CD4-positive, CD25-positive, alpha-beta regulatory T cell (primary cell): ENCODE measurements at regions not wholly inside any gene's neighbourhood (a gene's known extent, or its start where the extent isn't known, plus 50 kb on each side); places are given as distances from the start of the nearest gene placed in this dataset.
"Not testable (repeated sequence)": the region's sequence is repeated elsewhere in the genome, so short reads cannot be mapped to it uniquely, and the experiment has no call there.

ENCODE experiments used
- ATAC-seq, 2 donors: fragments of 150-1000 bp; cut with Tn5 transposase; one replicate each; pipeline ENCODE4 v1.10.0; 2021; ENCODE audit warnings: low read depth in 2 of 2, moderate number of reproducible peaks in 2 of 2, moderate library complexity in 1 of 2
- DNase-seq, 3 donors: peaks; one replicate each; pipeline versions ENCODE4 v3.0.0 to v3.0.0-alpha.2; 2012 to 2022; ENCODE audit warnings: mixed read lengths in 1 of 3
- H3K27ac ChIP-seq: one replicate; pipeline ENCODE4 v1.7.0; 2013; ENCODE audit warnings: mild to moderate bottlenecking, low read length; ENCODE audit not compliant: insufficient read depth, poor library complexity, severe bottlenecking
- H3K27me3 ChIP-seq: one replicate; pipeline ENCODE4 v1.7.0; 2013; ENCODE audit warnings: low read length; ENCODE audit not compliant: control insufficient read depth, insufficient read depth
- H3K36me3 ChIP-seq: one replicate; pipeline ENCODE4 v1.7.0; 2013; ENCODE audit warnings: mild to moderate bottlenecking, low read length, moderate library complexity; ENCODE audit not compliant: control insufficient read depth, insufficient read depth
- H3K4me1 ChIP-seq: 2 replicates; pipeline ENCODE4 v1.7.0; 2013; ENCODE audit warnings: mild to moderate bottlenecking, low read length; ENCODE audit not compliant: insufficient read depth, control insufficient read depth, poor library complexity, severe bottlenecking
- H3K4me3 ChIP-seq: one replicate; pipeline ENCODE4 v1.7.0; 2013; ENCODE audit warnings: low read depth, mild to moderate bottlenecking, low read length, moderate library complexity
- H3K9me3 ChIP-seq, 2 experiments: 1 replicate in 1 of 2; 2 replicates in 1 of 2; pipeline ENCODE4 v1.7.0; 2013; ENCODE audit warnings: low read length in 2 of 2, mild to moderate bottlenecking in 1 of 2, moderate library complexity in 1 of 2; ENCODE audit not compliant: control insufficient read depth in 2 of 2
- H3K27ac Mint-ChIP-seq, 3 donors: one replicate each; pipeline ENCODE4 v1.8.0; 2020 to 2022; ENCODE audit warnings: mild to moderate bottlenecking in 3 of 3, mixed read lengths in 3 of 3, moderate library complexity in 2 of 3
- H3K27me3 Mint-ChIP-seq: one replicate; pipeline ENCODE4 v1.8.0; 2022; ENCODE audit warnings: mild to moderate bottlenecking, mixed read lengths
- H3K36me3 Mint-ChIP-seq: one replicate; pipeline ENCODE4 v1.8.0; 2020; ENCODE audit warnings: mixed read lengths
- H3K4me1 Mint-ChIP-seq, 4 donors: one replicate each; pipeline ENCODE4 v1.8.0; 2020 to 2022; ENCODE audit warnings: mixed read lengths in 4 of 4, mild to moderate bottlenecking in 1 of 4
- H3K4me3 Mint-ChIP-seq, 4 donors: one replicate each; pipeline ENCODE4 v1.8.0; 2020 to 2022; ENCODE audit warnings: mild to moderate bottlenecking in 4 of 4, mixed read lengths in 4 of 4, moderate library complexity in 3 of 4
- H3K9me3 Mint-ChIP-seq, 7 donors: one replicate each; pipeline ENCODE4 v1.8.0; 2020 to 2022; ENCODE audit warnings: mixed read lengths in 7 of 7, mild to moderate bottlenecking in 3 of 7, moderate library complexity in 2 of 7

DNA sequence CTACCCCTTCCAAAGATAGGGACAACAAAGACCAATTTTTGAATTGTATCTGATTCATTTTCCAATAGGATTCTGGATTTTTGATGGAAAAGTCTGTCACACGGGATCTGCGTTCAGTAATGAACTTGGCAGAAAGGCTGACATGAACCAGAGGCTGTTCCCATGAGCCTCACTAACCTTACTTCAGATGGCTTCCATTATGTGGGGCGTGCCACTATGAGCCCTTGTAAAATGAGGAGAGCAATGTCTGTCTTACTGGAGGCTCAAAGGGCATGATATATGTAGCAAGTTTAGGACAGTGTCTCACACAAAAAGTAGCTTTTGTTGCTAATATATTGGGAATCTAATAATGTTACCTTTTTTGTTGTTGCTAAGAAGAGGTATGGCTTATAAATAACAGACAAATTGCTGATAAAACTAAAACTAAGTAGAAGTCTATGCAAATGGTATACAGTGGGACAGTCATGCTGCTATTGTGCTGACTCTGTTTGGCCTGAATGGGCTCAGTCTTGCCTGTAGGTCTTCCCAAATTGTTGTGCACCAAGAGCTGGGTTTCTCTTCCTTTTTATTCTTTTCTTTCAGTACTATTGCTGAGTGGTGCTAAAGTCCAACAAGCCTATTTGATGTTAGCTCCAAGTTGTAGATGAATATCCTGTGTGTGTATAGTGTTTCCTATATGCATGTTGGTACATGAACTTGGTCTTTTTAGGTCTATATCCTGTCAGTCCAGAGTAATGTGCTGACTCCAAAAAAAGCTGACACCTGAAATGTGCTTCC, 132.1 kb downstream of the SPRY1 start:
- Mint-ChIP-seq H3K27me3 (no peaks in the 10 kb centered on the region), H3K36me3 (no peaks in the 10 kb centered on the region), H3K9me3 (peaks cover 0 to 1% (median 0%) of the 10 kb centered on the region in 7 donors), H3K4me1 (no peaks in the 10 kb centered on the region), H3K27ac (no peak overlapping the region), H3K4me3 (no peak overlapping the region)
- no peaks in the 10 kb centered on the region for H3K4me1 ChIP-seq
- H3K27ac ChIP-seq, result no peak overlapping the region
- H3K9me3 ChIP-seq, result no peaks in the 10 kb centered on the region
- no peaks in the 10 kb centered on the region for H3K36me3 ChIP-seq
- H3K4me3 ChIP-seq, result no peak overlapping the region
- H3K27me3 ChIP-seq, result no peaks in the 10 kb centered on the region
- no peak for DNase-seq
- ATAC-seq, result no peak

DNA sequence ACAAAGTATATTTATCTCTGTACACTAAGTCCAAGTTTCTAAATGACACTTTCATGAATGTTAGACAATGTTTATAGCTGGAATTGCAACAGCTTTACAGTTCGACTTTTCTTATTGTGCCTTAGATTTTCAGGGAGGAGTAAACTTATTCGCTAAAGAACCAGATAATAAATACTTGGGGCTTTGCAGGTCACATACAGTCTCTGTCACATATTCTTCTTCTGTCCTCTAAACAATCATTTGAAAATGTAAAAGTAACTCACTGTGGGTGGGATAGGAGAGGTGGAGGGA, 132.6 kb downstream of the SPRY1 start:
- Histone ChIP-seq H3K27me3 (no peaks in the 10 kb centered on the region), H3K4me1 (no peaks in the 10 kb centered on the region), H3K36me3 (no peaks in the 10 kb centered on the region), H3K4me3 (no peak overlapping the region), H3K27ac (no peak overlapping the region), H3K9me3 (no peaks in the 10 kb centered on the region)
- H3K9me3 Mint-ChIP-seq, result peaks cover 0 to 1% (median 0%) of the 10 kb centered on the region in 7 donors
- no peaks in the 10 kb centered on the region for H3K27me3 Mint-ChIP-seq
- no peaks in the 10 kb centered on the region for H3K4me1 Mint-ChIP-seq
- no peak overlapping the region for H3K4me3 Mint-ChIP-seq
- H3K27ac Mint-ChIP-seq, result no peak overlapping the region
- DNase-seq (no peak), ATAC-seq (no peak)
- no peaks in the 10 kb centered on the region for H3K36me3 Mint-ChIP-seq

DNA sequence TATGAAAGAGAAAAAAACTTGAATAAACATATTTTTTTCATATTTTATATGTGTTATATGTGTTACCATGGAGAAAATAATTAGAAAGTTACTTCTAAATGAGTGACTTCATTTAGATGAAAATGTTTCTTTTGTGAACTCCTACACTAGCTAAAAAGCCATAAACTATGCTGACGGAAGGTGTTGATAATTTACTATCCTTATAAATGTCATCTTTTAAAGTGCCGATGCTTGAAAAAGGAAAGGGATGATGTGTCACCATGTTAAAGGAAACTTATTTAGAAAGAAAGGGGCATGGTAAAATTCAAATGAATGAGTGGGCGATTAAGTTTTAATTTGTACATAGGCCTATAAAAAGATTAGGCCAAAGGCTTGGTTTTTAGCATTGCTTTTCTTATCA, 133.8 kb downstream of the SPRY1 start:
- Mint-ChIP-seq H3K36me3 (no peaks in the 10 kb centered on the region), H3K27me3 (no peaks in the 10 kb centered on the region), H3K9me3 (peaks cover 0 to 3% (median 0%) of the 10 kb centered on the region in 7 donors), H3K4me1 (no peaks in the 10 kb centered on the region), H3K4me3 (no peak overlapping the region), H3K27ac (no peak overlapping the region)
- H3K27me3 ChIP-seq, result no peaks in the 10 kb centered on the region
- no peaks in the 10 kb centered on the region for H3K9me3 ChIP-seq
- H3K4me1 ChIP-seq, result no peaks in the 10 kb centered on the region
- ATAC-seq (no peak), DNase-seq (no peak)
- H3K27ac ChIP-seq, result no peak overlapping the region
- no peaks in the 10 kb centered on the region for H3K36me3 ChIP-seq
- H3K4me3 ChIP-seq, result no peak overlapping the region

DNA sequence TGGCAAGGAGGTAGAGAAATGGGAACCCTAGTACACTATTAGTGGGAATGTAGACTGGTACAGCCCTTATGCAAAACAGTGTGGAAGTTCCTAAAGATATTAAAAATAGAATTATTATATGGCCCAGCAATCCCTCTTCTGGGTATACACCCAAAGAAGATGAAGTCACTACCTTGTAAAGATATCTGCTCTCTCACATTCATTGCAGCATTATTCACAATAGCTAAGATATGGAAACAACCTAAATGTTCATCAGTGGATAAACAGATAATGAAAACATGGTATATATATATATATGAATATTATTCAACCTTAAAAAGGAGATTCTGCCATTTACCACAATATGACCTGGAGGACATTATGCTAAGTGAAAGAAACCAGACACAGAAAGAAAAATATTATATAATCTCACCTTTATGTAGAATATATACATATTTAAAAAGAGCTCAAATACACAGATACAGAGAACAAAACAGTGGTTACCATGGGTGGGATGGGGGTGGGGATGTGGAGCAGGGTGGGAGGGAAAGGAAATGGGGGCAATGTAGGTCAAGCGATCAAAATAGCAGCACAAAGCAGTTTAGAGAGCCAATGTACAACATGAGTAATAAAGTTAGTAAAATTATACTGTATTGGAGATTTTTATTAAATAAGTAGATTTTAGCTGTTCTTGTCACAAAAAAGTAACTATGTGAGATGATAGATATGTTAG, 138.6 kb downstream of the SPRY1 start:
- Histone ChIP-seq H3K36me3 (no peaks in the 10 kb centered on the region), H3K9me3 (no peaks in the 10 kb centered on the region), H3K27me3 (no peaks in the 10 kb centered on the region), H3K4me1 (no peaks in the 10 kb centered on the region), H3K27ac (no peak overlapping the region), H3K4me3 (no peak overlapping the region)
- Mint-ChIP-seq H3K4me1 (no peaks in the 10 kb centered on the region), H3K27ac (no peak overlapping the region), H3K4me3 (no peak overlapping the region), H3K27me3 (no peaks in the 10 kb centered on the region), H3K36me3 (no peaks in the 10 kb centered on the region), H3K9me3 (peaks cover 0 to 7% (median 0%) of the 10 kb centered on the region in 7 donors)
- ATAC-seq (no peak), DNase-seq (no peak)

DNA sequence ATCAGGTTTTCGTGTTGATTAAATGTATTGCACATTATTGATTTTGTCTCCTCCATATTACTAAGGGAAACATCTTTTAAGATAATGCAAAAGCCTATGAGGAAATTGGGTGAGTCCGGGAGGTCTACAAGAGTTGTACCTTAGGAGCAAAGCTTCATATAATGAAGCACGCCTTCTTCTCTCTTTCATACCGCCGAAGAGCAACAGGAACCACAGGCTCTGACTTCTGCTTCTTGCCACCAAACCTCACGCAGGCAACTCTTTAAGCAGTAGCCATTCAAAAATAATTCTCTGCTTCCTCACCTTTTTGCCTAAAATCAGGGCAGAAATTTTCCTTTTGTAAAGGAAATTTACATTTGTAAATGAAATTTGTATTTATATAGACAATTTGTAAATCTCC, 139.6 kb downstream of the SPRY1 start:
- Histone ChIP-seq H3K4me3 (no peak overlapping the region), H3K9me3 (no peaks in the 10 kb centered on the region), H3K36me3 (no peaks in the 10 kb centered on the region), H3K27ac (no peak overlapping the region), H3K27me3 (no peaks in the 10 kb centered on the region), H3K4me1 (no peaks in the 10 kb centered on the region)
- H3K27ac Mint-ChIP-seq, result no peak overlapping the region
- H3K4me3 Mint-ChIP-seq, result no peak overlapping the region
- DNase-seq, result no peak
- H3K9me3 Mint-ChIP-seq, result peaks cover 0 to 7% (median 0%) of the 10 kb centered on the region in 7 donors
- no peak for ATAC-seq
- H3K27me3 Mint-ChIP-seq, result no peaks in the 10 kb centered on the region
- H3K4me1 Mint-ChIP-seq, result no peaks in the 10 kb centered on the region
- no peaks in the 10 kb centered on the region for H3K36me3 Mint-ChIP-seq

DNA sequence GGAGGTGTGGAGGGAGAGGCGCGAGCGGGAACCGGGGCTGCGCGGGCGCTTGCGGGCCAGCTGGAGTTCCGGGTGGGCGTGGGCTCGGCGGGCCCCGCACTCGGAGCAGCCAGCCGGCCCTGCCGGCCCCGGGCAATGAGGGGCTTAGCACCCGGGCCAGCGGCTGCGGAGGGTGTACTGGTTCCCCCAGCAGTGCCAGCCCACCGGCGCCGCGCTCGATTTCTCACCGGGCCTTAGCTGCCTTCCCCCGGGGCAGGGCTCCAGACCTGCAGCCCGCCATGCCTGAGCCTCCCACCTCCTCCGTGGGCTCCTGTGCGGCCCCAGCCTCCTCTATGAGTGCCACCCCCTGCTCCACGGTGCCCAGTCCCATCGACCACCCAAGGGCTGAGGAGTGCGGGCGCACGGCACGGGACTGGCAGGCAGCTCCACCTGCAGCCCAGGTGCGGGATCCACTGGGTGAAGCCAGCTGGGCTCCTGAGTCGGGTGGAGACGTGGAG, 141.4 kb downstream of the SPRY1 start:
- H3K4me3 Mint-ChIP-seq, H3K36me3 Mint-ChIP-seq, H3K27me3 ChIP-seq, H3K36me3 ChIP-seq, H3K27ac ChIP-seq, H3K27ac Mint-ChIP-seq, H3K9me3 ChIP-seq, H3K9me3 Mint-ChIP-seq, H3K4me1 ChIP-seq, H3K4me3 ChIP-seq, DNase-seq, H3K4me1 Mint-ChIP-seq, H3K27me3 Mint-ChIP-seq, ATAC-seq: not testable (repeated sequence)

DNA sequence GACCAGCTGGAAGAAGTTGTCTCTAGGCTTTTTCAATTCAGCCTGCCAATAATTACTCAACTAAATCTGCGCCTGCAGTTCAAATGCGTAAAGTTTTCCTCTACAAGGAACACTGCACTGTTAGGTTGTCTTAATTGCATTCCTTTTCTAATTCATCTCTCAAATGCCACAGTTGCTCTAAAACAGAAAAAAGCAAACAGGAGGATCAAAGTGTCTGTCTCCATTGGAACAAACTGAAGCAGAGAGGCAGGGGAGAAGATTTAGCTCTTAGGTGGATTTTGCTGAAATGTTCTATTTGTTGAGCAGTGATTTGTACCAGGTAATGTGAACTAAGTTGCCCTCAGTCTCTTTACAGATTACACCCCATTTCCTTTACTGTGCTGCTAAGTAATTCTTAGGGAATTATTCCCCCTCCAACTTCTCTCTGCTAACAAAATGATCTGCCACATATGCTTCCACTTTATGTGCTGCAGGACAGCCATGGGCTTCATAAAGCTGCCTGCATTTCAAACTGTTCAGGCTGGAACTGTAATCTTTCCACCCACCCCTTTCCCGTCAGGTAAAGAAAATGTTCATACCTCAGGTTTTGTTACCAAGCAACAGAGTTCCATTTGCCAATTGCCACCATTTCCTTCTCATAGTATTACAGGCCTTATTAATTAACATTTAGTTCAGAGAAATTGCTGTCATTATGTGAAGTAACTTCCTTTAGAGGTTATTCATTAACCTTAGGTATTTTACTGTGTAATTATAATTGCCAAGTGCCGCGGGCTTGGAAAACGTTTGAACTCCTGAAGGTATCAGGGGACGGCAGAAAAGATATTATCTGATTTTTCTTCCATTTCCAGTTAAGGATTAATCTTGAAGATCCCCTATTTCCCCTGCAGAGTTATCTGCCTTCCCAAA, 149.3 kb downstream of the SPRY1 start:
- no peak overlapping the region for H3K4me3 ChIP-seq
- peaks cover 0 to 6% (median 3%) of the 10 kb centered on the region in 7 donors for H3K9me3 Mint-ChIP-seq
- H3K4me3 Mint-ChIP-seq, result no peak overlapping the region
- H3K4me1 Mint-ChIP-seq, result no peaks in the 10 kb centered on the region
- no peak for DNase-seq
- H3K27ac Mint-ChIP-seq, result no peak overlapping the region
- no peaks in the 10 kb centered on the region for H3K27me3 Mint-ChIP-seq
- no peaks in the 10 kb centered on the region for H3K27me3 ChIP-seq
- H3K27ac ChIP-seq, result no peak overlapping the region
- H3K9me3 ChIP-seq, result no peaks in the 10 kb centered on the region
- H3K4me1 ChIP-seq, result no peaks in the 10 kb centered on the region
- H3K36me3 Mint-ChIP-seq, result no peaks in the 10 kb centered on the region
- H3K36me3 ChIP-seq, result no peaks in the 10 kb centered on the region
- ATAC-seq, result no peak
